Osteocyte (in vitro differentiated cells): ENCODE measurements at regions not wholly inside any gene's neighbourhood (a gene's known extent, or its start where the extent isn't known, plus 50 kb on each side); places are given as distances from the start of the nearest gene placed in this dataset.

Source experiments
- DNase-seq: peaks from one replicate; pipeline ENCODE4 v3.0.0; 2021; ENCODE audit warnings: mixed read lengths; ENCODE audit not compliant: unreplicated experiment; ENCODE audit errors: extremely low spot score
- H3K27ac Mint-ChIP-seq: one replicate; pipeline ENCODE4 v1.8.0; 2021; ENCODE audit warnings: mild to moderate bottlenecking, mixed read lengths; ENCODE audit not compliant: unreplicated experiment
- H3K27me3 Mint-ChIP-seq: one replicate; pipeline ENCODE4 v1.8.0; 2021; ENCODE audit warnings: mixed read lengths; ENCODE audit not compliant: unreplicated experiment
- H3K36me3 Mint-ChIP-seq: one replicate; pipeline ENCODE4 v1.8.0; 2021; ENCODE audit warnings: mixed read lengths; ENCODE audit not compliant: unreplicated experiment
- H3K4me1 Mint-ChIP-seq: one replicate; pipeline ENCODE4 v1.8.0; 2021; ENCODE audit warnings: mixed read lengths; ENCODE audit not compliant: unreplicated experiment
- H3K4me3 Mint-ChIP-seq: one replicate; pipeline ENCODE4 v1.8.0; 2021; ENCODE audit warnings: mild to moderate bottlenecking, moderate library complexity, mixed read lengths; ENCODE audit not compliant: unreplicated experiment
- H3K9me3 Mint-ChIP-seq: one replicate; pipeline ENCODE4 v1.8.0; 2021; ENCODE audit warnings: mixed read lengths; ENCODE audit not compliant: unreplicated experiment
- TF ChIP-seq, protein P1 (sequence below): fragments of 200-600 bp; sonication (generic); IDR thresholded peaks from 2 replicates; pipeline ENCODE4 v1.5.0; 2021; ENCODE audit warnings: antibody characterized with exemption, mild to moderate bottlenecking, moderate library complexity

DNA sequence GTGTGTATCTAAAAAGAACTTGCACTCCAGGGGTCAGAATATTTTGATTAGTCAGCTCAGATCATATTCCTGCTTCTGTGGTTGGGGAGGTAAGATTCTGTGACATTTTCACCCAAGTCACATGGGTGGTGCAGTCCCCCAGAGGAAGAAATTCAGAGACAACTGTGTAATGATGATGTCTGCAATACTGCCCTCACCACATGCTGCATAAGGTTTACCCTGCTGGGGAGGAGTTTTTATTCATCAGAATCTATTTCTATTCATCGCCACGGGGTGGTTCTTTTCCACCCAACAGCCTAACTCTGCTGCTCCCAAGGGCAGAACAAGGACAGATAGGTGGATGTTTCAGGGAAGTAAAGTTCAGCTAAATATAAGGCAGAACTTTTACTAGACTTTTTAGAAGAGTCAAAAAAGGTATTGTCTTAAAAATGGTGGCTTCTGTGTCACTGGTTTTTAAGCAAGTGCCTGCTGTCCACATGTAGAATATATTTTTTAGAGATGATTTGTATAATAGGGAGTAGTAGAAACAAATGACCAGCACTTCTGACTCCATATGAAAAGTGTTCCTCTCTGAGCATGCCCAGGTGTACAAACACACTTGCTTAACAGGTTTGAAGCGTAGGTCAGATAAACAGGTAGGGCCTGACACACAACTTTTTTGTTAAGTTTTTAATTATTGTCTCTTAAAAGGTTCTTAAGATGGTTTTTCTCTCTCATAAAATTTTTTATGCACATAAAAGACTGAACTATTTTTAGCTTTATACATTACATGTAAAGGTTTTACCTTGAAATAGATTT, 352.7 kb downstream of the LRRC70 start:
- H3K27ac Mint-ChIP-seq = no peak overlapping the region
- TF ChIP-seq, protein P1, sequence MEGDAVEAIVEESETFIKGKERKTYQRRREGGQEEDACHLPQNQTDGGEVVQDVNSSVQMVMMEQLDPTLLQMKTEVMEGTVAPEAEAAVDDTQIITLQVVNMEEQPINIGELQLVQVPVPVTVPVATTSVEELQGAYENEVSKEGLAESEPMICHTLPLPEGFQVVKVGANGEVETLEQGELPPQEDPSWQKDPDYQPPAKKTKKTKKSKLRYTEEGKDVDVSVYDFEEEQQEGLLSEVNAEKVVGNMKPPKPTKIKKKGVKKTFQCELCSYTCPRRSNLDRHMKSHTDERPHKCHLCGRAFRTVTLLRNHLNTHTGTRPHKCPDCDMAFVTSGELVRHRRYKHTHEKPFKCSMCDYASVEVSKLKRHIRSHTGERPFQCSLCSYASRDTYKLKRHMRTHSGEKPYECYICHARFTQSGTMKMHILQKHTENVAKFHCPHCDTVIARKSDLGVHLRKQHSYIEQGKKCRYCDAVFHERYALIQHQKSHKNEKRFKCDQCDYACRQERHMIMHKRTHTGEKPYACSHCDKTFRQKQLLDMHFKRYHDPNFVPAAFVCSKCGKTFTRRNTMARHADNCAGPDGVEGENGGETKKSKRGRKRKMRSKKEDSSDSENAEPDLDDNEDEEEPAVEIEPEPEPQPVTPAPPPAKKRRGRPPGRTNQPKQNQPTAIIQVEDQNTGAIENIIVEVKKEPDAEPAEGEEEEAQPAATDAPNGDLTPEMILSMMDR = no peak
- H3K4me3 Mint-ChIP-seq = no peak overlapping the region
- no peaks in the 10 kb centered on the region for H3K9me3 Mint-ChIP-seq
- no peaks in the 10 kb centered on the region for H3K36me3 Mint-ChIP-seq
- no peak for DNase-seq
- peaks cover 4% of the 10 kb centered on the region for H3K27me3 Mint-ChIP-seq
- no peaks in the 10 kb centered on the region for H3K4me1 Mint-ChIP-seq

DNA sequence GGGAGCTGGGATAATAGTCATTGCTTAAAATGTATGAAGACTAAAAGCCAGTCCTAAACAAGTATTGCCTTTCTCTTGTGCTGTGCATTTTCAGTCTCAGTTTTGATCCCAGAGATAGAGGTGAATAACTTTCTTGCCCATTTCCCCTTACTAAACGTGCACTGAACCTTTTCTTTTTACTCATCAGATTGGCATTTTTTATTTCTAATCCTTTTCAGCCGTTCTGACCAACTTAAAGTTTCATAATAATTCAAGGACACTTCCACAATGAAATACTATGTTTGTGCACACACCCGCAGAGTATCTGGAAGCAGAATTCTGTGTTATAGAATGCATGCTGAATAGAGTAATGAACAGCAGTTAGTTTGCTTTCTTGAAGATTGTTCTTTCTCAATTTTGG, 343.6 kb downstream of the LRRC70 start:
- H3K9me3 Mint-ChIP-seq = no peaks in the 10 kb centered on the region
- no peak overlapping the region for H3K27ac Mint-ChIP-seq
- no peaks in the 10 kb centered on the region for H3K4me1 Mint-ChIP-seq
- H3K4me3 Mint-ChIP-seq = no peak overlapping the region
- TF ChIP-seq, protein P1 = no peak
- DNase-seq = no peak
- H3K36me3 Mint-ChIP-seq = no peaks in the 10 kb centered on the region
- H3K27me3 Mint-ChIP-seq = peaks cover 4% of the 10 kb centered on the region

- TF ChIP-seq, protein P1 = no peak
- no peak overlapping the region for H3K27ac Mint-ChIP-seq
- H3K4me3 Mint-ChIP-seq = no peak overlapping the region
Measured at GRCh38 chr5:62920856-62921255, 342.2 kb downstream of the LRRC70 start.

DNA sequence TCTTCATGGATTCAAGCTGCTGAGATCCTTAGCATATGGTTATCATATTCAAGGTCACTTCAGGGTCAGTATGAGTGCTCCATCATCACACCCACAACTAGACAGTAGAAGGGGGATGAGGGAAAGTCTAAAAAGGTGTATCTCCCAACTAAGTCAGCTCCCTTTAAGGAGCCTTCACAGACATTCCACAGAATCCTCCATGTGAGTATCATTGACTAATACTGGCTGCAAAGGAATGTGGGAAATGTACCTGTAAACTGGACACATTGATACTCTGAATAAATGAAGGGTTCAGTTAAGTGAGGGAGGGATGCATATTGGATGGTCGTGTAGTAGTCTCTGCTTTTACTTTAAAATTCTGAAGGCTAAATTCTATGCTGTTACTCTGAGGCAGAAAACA, 330.7 kb downstream of the LRRC70 start:
- no peak overlapping the region for H3K4me3 Mint-ChIP-seq
- no peaks in the 10 kb centered on the region for H3K27me3 Mint-ChIP-seq
- TF ChIP-seq, protein P1 = no peak
- DNase-seq = no peak
- H3K4me1 Mint-ChIP-seq = no peaks in the 10 kb centered on the region
- H3K9me3 Mint-ChIP-seq = peaks cover 5% of the 10 kb centered on the region
- no peaks in the 10 kb centered on the region for H3K36me3 Mint-ChIP-seq
- no peak overlapping the region for H3K27ac Mint-ChIP-seq

More at GRCh38 chr5:62920856-62921255, 342.2 kb downstream of the LRRC70 start:
- H3K27me3 Mint-ChIP-seq = peaks cover 4% of the 10 kb centered on the region
- H3K4me1 Mint-ChIP-seq = no peaks in the 10 kb centered on the region
- DNase-seq = no peak
- H3K36me3 Mint-ChIP-seq = no peaks in the 10 kb centered on the region
- no peaks in the 10 kb centered on the region for H3K9me3 Mint-ChIP-seq

GRCh38 chr5:62902126-62902525, 323.5 kb downstream of the LRRC70 start:
- Mint-ChIP-seq H3K4me1 (no peaks in the 10 kb centered on the region), H3K36me3 (no peaks in the 10 kb centered on the region), H3K9me3 (no peaks in the 10 kb centered on the region), H3K4me3 (no peak overlapping the region), H3K27me3 (no peaks in the 10 kb centered on the region), H3K27ac (no peak overlapping the region)
- TF ChIP-seq, protein P1 = no peak
- no peak for DNase-seq
